ENCODE measurements at regions not wholly inside any gene's neighbourhood (a gene's known extent, or its start where the extent isn't known, plus 50 kb on each side); places are given as distances from the start of the nearest gene placed in this dataset.

DNA sequence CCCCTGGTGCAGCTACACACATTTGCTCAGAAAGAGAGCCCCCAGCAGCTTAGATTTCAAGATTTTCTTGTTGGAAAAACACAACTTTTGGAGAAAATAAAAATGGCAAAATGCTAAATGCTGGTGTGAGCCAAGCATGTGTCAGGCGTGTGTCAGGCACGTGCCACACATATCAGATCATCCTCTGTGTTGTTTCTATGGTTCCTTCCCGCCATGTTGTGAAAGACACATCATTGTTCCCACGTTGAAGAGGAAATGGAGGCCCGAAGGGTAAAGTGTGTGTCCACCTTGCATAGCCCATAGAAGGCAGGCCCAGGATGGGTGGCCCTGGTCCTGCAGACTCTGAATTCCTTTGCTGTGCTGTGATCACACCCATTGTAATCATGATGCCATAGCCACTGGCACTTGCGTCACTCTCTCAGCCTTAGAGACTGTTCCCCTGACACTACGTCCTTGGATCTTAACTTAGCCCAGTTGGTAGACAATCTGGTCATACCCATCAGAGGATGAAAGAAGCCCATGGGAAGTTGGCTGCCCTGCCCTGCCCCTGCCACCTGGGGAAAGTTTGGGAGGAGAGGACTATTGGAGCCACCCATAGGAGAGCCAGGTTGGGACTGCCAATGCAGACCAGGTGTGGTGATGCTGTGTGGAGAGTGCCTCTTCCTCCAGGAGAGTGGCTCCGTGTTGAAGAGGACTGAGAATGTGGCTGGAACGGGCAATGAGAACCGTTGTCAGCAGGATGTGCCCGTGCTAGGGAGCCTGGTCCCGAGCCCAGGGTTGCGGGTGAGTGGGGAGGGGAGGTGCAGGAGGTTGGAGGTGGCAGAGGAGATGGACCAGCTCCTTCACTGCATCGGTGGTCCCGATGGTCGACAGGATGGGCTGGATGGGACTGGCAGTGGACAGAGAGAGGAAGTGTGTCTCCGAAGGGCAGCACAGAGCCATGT lies 65.6 kb upstream of the IGFBP3 start:
- no peak for DNase-seq

DNA sequence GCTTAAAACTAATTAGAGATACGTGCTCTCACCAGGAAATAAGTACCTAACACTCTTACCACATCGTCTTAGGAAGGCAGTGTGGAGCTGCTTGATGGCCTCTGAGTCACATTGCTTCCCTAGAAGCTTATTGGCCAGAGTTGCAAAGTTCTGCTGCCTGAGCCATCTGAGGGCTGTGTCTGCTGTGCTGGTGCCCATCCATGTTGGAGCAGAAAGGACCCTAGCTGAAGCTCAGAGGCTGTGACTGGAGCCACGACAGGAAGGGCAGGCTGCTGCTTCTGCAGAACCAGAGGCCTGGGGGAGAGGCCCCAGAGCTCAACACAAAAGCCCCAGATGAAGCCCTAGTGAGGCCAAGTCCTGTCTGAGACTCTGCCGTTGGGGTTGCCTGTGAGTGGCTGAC lies 64.8 kb upstream of the IGFBP3 start:
- no peak for DNase-seq

DNA sequence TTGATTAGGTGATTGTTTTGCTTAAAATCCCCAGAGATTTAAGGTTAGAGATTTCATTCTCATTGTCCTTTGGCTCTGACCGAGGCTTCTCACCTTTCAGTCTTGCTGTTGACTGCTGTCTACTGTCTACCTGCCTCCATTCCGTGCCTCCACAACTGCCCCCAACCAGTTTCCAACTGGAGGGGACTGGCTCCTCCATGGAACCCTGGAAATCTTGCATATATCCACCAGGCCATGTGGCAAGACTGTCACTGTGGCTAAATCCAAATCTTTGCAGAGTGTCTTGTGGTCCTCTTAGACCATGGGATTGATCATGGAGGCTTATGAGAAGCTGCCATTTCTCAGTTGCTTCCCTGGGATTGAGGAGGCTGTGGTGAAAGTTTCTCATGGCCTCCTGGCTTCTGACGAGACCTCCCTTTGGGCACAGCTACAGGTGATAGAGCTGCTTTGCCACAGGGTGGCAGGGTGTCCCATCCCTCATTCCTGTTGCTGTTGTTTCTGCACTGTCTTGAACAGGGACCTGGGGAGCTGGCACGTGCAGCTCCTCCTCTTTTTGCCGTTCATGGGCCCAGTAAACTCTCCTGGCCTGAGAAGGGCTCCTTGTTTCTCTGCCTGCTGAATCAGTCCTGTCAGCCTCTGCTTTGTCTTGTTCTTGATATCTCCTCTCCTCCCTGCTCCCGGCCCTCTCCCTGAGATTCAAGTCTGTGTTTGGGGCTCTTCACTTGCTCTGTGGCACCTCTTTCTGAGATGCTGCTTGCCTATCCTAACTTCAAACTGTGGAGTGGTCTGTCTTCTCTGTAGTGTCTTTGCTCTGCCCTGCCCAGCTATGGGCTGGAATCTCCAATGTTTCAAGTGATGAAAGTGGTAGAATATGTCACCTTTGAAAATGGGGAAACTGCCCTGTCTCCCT lies 63.6 kb upstream of the IGFBP3 start:
- DNase-seq: no peak

DNA sequence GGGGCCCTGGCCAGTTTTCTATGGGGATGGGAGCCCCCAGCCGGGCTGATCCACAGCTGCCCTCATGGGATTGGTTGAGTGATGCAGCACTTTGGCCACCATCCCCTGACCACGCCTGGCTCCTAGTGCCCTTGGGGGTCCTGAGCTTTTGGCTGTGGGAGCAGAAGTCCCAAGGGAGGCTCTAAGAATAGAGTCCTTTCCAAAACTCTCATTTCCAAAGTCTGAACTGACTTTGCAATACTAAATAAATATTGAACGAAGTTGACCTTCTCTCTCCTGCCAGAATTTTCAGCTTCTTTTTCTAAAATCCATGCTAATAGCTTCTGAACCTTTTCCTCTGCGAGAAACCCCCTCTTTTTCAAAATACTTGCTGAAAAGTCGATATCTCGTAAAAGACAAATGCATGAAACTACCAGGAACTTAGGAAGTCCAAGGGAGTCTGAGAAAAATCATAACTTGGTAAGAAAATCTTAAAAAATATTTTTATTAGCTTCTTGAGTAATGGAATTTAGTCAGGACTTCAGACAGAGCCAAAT lies 62.7 kb upstream of the IGFBP3 start:
- no peak for DNase-seq

DNA sequence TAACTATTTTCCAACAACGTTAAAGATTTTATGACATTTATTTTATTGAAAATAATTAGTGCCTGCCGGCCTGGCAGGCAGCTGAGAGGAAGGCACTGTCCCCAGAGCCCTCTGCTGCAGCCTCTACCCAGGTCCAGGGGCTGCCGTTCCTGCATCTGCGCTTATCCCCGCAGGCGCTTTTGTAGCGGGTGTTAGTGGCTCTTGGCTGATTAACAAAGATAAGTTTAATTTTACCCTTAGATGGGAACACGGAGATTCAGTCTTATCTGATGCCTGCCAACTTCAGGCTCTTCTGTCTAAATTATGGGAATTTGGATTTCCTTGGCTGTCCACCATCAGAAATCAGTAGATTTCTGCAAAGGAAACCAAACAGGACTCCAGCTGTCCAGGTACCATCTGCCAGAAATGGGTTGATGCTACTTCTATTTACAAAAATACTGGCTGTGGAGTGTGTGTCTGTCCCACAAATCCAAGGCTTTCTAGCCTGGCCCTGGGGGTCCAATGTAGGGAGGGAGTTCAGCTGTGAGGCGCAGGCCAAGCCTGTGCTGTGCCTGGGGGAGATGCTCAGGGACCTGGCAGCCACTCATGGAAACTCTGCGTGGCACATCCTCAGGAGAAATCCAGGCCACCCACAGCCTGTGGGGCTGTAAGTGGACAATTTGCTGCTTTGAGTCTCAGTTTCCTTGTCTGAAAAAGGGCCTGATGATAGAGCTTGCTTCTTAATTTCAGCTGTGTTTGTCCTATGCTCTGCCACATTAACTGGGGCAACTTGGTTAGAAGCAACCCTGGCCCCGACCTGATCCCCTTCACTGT lies 62.0 kb upstream of the IGFBP3 start:
- DNase-seq: no peak

DNA sequence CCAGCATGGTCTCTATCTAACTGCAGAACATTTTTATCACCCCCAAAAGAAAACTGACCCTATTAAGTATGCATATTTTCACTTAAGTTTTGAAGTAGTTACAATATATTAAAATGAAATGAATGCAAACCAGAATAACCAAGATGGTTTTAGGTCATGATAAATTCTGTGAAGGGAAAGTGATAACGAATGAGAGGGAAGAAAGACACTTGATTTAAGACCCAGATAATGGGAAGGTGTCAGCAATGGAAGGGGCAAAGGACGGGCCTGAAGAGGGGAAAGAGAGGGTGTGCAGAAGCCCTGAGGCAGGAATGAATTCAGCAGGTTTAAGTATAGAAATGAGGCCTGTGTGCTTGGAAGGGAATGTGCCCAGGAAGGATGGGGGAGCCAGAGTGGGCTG lies 61.1 kb upstream of the IGFBP3 start:
- DNase-seq: no peak

DNA sequence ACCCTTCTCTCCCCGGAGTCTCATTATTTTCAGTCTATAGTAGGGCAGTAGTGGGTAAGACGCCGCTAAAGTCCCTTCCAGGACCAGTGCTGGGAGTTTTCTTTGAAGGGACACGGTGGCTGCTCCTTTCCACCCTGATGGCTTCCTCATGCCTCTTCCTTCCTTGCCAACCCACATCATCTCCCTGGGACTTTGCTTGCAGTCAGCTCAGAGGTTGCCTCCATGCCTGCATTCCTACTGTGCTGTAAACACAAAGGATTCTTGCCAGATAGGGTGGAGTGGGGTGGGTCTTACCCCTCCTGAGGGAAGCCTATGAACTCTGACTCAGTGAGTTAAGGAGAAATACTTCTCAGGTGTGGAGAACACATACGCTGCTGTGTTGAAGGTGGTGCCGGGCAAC lies 59.9 kb upstream of the IGFBP3 start:
- DNase-seq: no peak

DNA sequence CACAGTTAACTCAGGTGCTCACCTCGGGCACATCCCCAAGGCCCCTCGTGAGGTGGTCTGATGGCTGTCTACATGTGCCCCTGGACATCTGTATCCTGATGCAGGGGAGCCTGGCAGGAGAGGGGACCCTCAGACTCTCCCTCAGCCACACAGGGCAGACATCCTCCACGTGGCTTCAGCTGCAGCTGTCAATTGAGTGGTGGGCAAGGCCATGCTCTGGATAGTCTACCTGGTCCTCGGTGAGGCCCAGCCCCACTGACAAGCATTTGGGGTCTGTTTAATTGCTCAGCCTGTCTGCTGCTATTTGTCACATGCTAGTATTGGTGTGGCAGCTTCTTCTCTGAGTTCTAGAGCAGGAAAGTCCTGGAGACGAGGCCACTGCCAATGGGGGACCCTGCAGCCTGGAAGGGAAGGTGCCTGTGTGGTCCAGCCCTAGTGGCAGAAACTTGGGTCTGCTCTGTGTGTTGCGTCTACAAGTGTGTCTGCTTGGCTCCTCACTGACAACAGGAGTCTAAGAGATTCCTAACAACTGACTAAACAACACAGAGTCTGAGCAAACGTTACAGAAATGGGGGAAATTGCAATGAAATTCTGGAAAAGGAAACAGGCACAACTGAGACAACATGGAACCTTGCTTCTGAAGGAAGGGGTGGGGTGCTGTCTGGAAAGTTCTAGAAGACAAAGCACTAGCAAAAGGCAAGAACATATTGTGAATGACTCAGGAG lies 59.3 kb upstream of the IGFBP3 start:
- DNase-seq: no peak

DNA sequence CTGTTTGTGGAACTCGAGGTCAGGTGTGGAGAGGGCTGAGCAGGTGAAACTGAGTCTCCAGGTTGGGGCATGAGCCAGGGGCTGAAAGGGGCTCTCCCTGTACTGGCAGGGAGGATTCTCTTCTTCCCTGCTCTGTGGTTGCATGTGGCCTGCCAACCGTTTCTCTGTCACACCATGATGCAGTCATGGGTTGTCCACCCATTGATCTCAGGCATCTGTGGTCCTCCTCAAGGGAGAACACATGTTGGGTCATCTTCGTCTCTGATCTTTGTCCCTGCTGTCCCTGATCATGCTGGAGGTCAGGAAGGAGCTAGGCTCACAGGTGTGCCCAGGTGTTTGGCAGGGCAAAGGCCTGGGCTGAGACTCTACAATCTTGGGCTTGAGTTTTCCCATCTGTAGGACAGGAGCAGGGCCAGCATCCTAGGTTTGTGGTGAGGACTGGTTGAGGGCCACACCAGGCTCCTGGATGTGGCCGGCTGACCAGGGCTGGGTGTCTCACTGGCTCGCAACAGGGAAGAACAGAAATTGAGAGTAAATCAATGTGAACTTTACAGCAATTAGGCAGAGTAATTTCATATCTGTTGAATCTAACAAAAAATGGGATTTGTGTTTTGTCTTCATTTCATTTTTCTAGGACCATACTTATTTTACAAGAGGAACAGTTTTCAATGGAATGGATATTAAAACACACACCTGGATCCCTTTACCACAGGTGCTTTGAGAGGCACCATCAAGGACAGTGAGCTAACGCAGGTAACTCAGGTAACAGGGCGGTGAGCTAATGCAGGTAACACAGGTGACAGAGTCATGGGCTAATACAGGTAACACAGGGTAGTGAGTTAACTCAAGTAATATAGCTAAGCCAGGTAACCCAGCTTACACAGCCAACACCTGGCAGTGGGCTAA lies 58.5 kb upstream of the IGFBP3 start:
- DNase-seq: no peak

DNA sequence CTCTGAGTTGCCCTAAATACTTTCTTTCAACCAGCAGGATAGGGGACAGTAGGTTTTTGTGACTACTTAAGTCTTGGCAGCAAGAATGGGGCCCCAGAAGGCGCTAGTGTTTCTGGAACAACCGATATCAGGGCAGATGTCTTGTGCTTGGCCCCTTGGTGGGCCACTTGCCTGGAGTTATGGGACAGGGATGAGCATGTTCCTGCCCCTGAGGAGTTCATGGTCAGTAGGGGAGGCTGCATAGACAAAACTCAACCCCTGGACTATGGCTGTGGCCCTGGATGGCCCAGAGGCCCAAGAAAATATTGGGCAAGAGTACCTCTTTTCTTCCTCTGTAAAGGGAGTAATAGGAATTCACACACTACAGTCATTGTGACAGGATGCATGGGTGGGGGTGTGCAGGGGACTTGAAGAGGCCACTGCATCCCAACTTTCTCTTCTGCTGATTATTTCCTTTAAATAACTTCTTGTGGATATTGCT lies 57.7 kb upstream of the IGFBP3 start:
- DNase-seq: no peak

DNA sequence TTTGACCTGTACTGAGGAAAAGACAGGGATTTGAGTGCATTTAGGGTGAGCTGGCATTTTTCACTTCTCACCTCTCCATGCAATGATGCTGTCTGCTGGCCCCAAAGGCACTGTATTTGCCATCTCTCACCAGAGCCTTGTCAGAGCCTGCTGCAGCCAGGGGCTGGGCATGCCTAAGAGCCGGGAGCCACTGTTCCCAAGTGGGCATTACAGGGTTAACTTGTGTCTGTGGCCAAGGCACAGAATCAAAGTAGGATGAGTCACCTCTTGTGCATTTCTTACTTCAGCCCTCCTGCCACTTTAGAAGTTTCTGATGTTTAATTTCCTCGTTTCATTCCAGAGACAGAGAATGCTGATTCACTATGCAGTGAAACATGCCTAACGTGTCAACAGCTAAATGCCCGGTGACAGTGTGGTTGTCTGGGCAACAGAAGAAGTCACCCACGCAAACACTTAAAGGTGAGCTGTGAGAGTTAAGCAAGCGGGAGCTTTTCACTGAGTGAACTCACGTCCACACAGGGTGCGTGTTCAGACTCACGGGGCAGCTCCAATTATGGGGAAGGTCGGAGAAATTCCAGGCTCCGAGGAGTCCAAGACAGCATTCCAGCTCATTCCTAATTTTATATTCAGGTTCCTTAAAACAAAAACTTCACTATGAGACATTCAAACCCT lies 57.1 kb upstream of the IGFBP3 start:
- DNase-seq: no peak

DNA sequence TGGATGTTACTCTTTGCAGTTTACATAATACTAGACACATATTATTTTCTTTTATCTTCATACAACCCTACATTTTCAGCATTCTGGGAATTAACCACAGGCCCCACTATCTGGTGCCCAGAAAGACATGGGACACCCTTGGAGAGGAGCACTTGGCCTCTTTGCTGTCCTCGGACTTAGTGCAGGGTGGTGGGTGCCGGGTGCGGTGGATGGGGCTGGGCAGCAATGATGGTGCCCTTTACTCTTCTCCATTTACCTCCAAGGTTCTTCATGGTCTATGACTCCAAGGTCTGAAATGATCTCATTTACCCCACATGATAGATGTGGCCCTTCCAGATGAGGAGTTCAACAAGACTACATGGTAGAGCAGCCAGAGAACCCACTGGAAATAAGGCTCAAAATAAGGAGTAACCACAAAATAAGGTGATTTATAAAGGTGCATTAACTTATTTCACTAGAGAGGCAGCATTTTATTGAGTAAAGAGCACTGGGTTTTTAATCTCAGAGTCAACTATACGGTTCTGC lies 56.2 kb upstream of the IGFBP3 start:
- DNase-seq: no peak

DNA sequence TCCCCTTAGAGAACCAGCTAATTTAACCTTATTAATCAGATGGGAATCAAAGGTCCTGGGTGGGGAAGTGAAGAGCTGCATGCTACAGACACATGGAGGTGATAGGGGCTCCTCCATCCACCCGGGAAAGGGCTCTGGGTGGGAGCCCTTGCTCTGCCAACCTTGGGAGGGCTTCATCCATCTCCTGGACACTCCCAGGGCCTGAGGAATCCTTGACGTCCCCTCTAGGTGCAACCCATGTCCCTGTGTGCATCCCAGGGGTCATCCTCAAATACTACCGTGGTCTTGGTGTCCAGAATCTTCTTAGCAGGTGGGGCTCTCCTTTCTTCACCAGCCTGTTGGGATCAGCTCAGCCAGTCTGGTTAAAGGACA lies 55.4 kb upstream of the IGFBP3 start:
- DNase-seq: no peak

DNA sequence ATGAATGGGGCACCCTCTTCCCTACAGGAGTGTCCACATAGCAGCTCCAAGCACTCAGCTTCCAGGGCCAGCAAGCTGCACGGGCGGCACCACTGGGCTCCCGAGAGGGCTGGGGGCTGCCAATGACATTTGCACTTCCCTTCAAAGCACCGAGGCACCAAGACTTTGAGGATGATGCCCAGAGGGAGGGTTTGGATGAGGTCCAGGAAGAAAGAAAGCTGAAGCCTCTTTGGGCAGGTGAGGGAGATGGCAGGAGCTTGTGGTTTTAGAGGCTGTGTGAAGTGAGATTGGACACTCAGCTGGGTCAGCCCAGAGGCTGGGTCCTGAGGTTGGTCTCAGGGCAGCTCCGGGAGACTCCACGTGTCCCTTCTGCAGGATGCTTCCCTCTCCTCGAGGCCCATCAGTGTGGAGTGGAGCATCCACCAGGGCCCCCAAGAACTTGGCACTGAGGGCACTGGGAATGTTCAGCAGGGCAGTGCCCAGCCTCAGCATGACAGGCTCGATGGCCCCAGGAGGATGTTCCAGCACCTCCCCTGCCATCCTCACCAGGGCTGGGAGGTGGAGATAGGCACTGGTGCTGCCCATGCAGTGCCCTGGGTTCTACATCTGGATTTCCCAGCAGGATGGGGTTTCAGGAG lies 54.9 kb upstream of the IGFBP3 start:
- no peak for DNase-seq

DNA sequence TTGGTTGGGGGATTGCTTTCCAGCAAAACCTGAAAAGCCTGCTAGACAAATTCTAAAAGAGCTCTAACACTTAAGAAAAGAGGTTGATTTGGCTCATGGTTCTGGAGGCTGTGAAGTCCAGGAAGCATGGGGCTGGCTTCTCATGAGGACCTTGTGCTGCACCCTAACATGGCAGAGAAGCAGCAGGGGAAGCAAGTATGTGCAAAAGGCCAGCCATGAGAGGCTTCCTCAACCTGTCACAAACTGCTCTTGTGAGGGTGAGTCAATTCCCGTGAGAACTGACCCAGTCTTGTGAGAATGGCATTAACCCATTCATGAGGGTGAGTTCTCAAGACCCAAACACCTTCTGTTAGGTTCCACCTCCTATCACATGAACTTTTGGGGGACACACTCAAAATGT lies 54.3 kb upstream of the IGFBP3 start:
- no peak for DNase-seq

DNA sequence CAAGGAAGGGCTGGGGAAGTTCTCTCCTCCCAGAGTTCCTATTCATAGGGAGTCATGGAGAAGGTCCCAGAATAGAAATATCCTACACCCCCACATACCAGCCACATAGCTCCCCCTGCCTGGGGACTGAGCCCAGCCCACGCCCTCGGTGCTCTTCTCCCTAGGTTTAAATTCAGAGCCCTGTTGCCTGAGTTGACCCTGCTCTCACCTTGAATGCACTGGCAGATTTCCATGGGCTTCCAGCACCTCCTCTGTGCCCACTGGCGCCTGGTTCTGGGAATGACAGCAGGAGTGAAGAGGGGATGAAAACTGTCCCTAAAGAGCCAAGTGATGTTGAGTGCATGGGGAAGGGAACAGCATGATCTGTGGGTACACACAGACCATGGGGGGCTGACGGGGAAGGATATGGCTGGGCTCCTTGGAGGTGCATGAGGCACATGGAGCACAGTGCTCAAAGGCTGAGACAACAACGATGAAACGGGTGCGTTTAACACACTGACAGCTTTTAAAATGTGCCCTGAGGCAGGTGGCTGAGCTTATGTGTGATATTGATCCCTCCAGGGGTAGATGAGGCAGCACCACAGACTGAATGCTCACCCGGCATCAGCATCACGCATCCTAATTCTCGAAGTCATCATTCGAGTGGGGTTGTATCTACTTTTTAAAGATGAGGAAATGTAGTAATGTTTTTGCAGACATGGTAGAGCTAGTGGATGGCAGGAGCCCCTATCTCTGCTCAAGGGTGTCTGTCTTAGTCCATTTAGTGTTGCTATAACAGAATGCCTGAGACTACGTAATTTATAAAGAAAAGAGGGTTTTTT lies 53.7 kb upstream of the IGFBP3 start:
- DNase-seq: no peak

DNA sequence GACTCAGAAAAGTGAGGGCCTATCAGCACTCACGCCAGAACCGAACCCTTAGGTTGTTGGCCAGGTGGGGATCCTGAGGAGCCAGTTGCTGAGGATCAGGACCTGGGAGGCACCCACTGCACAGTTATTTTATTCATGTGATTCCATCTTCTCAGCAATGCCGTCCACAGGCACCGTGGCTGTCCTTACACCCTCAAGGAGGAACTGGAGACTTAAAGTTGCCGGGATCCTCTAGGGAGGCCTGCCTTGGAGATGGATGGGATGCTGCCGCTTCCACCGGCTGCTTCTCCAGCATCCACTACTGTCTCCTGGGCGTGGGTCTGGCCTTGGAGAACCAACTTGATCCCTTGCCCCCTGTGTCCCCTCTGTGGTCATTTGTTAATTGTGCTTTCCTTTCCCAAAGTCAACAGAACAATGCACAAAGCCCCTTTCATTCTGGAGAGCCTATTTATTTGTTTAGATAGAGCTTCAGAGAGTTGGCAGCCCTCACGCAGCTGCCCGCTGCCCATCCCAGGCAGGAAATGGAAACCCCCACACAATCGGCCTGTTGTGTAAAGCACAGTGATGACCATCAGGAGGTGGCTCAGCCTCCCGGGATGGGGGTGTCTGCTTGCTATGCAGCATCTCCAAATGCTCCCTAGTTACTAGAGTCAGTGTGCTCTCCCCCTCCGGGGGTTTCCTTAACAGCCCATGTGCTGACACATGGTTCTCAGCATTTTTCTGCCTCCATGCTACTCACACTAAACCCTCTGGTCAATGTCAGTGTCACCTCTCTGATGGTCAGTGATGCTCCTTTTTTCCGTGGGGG lies 52.9 kb upstream of the IGFBP3 start:
- DNase-seq: no peak
